22Rv1 (cell line): ENCODE measurements at regions not wholly inside any gene's neighbourhood (a gene's known extent, or its start where the extent isn't known, plus 50 kb on each side); places are given as distances from the start of the nearest gene placed in this dataset.

Experiments used
- H3K27ac ChIP-seq: fragments of 450-650 bp; 2 replicates; pipeline ENCODE4 v1.5.1; 2017
- CTCF ChIP-seq: fragments of 450-650 bp; IDR thresholded peaks from 2 replicates; pipeline ENCODE4 v1.5.1; 2017; ENCODE audit warnings: mild to moderate bottlenecking
- ZFX ChIP-seq: fragments of 450-650 bp; IDR thresholded peaks from 2 replicates; pipeline ENCODE4 v1.6.1; 2017; ENCODE audit warnings: antibody characterized with exemption, borderline replicate concordance

- TF ChIP-seq ZFX (no peak), CTCF (peak; percentile 28; the same call in 1 of the 2 replicates)
- H3K27ac ChIP-seq = no peak overlapping the region
These were observed 65.0 kb downstream of the C9orf152 start for GRCh38 chr9:110142868-110143481.

GRCh38 chr9:110143485-110143884 is 64.5 kb downstream of the C9orf152 start:
- no peak overlapping the region for H3K27ac ChIP-seq
- TF ChIP-seq CTCF = no peak
- TF ChIP-seq ZFX = no peak

GRCh38 chr9:110143950-110144545 is 63.9 kb downstream of the C9orf152 start:
- no peak overlapping the region for H3K27ac ChIP-seq
- TF ChIP-seq ZFX = no peak
- TF ChIP-seq CTCF = no peak

DNA sequence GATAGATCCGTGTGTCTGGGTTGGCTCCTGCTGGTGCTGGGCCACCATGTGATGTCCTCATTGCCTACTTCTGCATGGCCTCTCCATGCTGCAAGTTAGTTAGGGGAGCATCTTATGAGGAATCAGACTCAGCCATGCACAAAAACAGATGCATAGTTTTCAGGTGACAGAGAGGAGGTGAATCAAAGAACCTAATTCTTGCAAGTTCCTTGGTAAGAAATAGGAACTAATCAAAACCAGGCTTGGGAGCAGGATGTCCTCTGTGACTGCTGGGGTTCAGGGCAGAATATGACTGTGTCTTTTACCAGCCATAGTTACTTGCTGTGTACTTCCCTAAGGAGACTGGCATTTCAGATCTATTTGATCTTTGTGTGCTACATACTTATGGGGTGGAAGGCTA is 61.6 kb downstream of the C9orf152 start:
- TF ChIP-seq ZFX (no peak), CTCF (no peak)
- no peak overlapping the region for H3K27ac ChIP-seq

DNA sequence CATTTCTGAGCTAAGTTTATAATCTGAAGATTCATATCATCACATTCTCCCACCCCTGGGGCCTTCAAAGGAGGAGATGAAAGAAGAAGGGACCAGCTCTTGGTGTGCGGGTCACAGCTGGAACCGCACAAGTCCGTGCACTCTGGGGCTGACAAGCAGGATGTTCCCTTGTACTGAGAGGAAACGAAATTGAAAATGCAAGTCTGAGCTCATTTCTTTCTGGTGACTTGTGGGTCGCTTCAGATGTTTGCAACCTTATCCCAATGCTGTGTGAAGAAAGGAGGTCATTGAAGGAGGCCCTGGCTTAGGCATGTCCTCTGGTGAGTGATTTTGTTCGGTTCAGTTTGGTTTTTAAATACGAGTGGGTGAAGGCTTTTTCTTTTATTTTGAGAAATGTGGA is 59.6 kb downstream of the C9orf152 start:
- H3K27ac ChIP-seq = no peak overlapping the region
- TF ChIP-seq CTCF (no peak), ZFX (no peak)

DNA sequence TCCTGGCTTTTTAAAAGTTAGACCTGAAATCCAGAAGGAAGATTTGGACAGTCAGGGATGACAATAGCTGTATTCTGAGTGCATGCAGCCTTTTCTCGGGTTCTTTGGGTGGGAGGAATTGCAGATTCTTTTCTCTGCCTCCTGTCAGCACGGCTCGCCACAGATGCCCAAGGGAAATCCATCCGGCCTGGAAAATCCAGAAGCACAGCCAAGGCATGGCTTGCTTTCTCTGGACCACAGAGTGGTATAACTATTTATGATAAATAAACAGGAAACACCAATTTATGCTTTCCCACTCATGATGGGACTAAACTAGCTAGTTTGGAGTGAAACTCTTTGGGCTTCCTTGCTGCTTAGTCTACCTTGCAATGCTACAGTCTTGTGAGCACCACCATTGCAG is 59.1 kb downstream of the C9orf152 start:
- no peak overlapping the region for H3K27ac ChIP-seq
- no peak for TF ChIP-seq ZFX
- no peak for TF ChIP-seq CTCF
